ENCODE measurements at regions not wholly inside any gene's neighbourhood (a gene's known extent, or its start where the extent isn't known, plus 50 kb on each side); places are given as distances from the start of the nearest gene placed in this dataset.
"Not testable (repeated sequence)": the region's sequence is repeated elsewhere in the genome, so short reads cannot be mapped to it uniquely, and the experiment has no call there.

- DNase-seq, result no peak
Observed at GRCh38 chr15:22241451-22241850, 161.1 kb downstream of the OR4M2 start.

- DNase-seq, result not testable (repeated sequence)
Observed at GRCh38 chr15:22242311-22242710, 162.0 kb downstream of the OR4M2 start.

DNA sequence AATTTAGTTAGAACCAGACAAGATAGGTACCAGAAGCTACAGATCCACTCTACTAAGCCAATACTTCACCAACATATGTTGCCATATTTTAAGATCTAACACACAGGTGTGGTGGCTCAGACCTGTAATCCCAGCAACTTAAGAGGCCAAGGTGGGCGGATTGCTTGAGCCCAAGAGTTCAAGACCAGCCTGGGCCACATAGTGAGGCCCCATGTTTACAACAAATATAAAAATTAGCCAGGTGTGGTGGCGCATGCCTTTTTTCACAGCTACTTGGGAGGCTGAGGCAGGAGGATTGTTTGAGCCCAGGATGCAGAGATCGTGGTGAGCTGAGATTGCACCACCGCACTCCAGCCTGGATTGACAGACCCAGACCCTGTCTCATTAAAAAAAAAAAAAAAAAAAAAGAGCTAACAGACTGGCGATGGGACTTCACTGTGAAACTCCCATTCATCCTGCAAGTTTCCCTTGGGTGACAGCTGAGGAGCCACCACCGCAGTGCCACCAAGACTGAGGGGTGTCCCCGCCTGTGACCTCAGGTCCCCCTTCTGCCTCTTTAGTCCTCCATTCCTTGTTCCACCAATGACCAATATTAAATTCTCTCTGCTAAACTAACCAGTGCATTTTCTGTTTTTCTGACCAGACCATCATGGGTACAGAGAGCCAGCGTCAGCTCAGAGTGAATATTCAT is 163.3 kb downstream of the OR4M2 start:
- no peak for DNase-seq

- DNase-seq, result not testable (repeated sequence)
Observed at GRCh38 chr15:22249511-22249910, 169.2 kb downstream of the OR4M2 start.

- not testable (repeated sequence) for DNase-seq
Observed at GRCh38 chr15:22250501-22251290, 170.4 kb downstream of the OR4M2 start.

- no peak for DNase-seq
Observed at GRCh38 chr15:22251422-22251821, 171.1 kb downstream of the OR4M2 start.

DNA sequence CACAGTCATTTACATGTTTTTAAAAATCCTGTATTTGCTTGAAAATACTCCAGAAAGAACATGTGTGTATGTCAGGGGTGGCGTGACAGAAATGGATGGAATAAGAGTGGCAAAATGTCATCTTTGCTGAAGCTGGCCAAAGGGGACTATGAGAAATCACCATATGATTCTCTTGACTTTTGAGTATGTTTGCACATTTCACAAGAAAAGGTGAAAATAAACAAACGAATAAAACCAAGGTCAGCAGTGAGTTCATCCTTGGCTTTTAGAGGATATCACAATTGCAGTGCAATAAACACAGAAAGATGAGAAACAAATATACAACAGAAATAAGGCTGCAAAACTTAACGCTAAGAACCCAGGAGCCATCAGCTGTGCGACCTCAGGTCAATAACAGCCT is 171.7 kb downstream of the OR4M2 start:
- not testable (repeated sequence) for DNase-seq

DNA sequence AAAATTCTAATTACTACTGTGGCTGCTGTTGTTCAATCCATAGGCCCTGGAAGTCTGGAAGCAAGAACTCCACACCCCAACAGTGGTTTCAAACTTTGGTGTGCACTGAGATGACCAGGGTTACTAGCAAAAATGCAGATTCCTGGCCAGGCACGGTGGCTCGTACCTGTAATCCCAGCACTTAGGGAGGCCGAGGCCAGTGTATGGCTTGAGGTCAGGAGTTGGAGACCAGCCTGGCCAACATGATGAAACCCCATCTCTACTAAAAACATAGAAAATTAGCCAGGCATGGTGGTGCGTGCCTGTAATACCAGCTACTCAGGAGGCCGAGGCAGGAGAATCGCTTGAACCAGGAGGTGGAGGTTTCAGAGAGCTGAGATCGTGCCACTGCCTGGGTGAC is 172.2 kb downstream of the OR4M2 start:
- not testable (repeated sequence) for DNase-seq

GRCh38 chr15:22253002-22253675 is 172.8 kb downstream of the OR4M2 start:
- DNase-seq, result not testable (repeated sequence)

DNA sequence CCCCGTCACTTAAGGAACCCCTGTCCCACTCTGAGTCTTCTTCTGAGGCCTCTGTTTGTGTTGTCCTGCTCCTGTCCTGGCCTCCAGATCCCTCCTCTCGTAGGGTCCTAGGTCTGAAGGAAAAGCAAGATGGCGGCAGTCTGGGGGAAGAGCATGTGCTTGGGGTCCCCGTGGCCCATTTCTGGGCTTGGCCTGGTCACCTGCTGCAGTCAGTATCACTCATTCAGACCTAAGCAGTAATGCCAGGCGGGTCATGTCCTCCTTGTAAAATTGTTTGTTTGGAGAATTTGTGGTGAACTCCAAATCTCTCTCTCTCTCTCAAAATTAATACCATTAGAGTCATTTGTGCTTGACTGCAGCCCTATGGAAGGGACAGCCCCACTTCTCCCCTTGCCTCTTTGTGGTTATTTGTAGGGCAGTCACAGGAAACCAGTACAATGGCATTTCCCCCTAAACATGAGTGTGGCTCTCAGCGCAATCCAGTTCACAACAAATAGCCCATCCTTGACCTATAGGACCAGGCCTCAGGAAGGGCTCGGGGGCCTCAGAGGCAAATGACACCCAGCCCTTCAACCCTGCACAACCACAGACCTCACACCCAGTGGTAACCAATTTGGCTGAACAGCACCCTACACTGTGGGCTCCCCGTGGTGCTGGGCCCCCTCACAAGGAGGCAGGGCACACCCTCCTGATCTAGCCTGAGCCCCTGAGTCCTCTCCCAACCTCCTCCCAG is 173.5 kb downstream of the OR4M2 start:
- no peak for DNase-seq

DNA sequence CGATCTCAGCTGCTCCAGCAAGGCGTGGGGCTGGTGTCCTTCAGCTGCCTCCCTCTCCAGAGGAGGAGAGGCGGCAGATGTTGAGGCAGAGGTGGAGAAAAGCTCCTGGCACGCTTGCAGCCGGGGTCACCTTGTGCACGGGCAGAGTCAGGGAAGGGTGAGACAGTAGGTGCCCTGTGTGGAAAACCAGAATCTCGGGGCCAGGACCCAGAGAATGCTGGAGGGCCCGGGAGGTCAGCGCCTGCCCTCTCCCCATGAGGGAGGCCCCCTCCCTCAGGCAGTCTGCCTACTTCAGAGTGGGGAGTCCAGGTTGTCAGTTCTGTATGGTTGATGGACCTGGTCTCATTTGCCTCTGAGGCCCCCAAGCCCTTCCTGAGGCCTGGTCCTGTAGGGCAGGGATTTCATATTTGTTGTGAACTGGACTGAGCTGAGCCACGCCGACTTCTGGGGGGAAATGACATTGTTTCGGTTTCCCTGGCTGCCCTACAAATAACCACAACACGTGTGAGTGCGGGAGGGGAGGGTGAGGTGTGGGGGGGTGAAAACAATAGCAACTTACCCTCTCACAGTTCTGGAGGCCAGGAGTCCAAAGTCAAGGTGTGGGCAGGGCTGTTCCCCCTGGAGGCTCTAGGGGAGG is 174.2 kb downstream of the OR4M2 start:
- not testable (repeated sequence) for DNase-seq

GRCh38 chr15:22255606-22256005 is 175.3 kb downstream of the OR4M2 start:
- DNase-seq, result not testable (repeated sequence)

- not testable (repeated sequence) for DNase-seq
Observed at GRCh38 chr15:22256389-22257046, 176.2 kb downstream of the OR4M2 start.

DNA sequence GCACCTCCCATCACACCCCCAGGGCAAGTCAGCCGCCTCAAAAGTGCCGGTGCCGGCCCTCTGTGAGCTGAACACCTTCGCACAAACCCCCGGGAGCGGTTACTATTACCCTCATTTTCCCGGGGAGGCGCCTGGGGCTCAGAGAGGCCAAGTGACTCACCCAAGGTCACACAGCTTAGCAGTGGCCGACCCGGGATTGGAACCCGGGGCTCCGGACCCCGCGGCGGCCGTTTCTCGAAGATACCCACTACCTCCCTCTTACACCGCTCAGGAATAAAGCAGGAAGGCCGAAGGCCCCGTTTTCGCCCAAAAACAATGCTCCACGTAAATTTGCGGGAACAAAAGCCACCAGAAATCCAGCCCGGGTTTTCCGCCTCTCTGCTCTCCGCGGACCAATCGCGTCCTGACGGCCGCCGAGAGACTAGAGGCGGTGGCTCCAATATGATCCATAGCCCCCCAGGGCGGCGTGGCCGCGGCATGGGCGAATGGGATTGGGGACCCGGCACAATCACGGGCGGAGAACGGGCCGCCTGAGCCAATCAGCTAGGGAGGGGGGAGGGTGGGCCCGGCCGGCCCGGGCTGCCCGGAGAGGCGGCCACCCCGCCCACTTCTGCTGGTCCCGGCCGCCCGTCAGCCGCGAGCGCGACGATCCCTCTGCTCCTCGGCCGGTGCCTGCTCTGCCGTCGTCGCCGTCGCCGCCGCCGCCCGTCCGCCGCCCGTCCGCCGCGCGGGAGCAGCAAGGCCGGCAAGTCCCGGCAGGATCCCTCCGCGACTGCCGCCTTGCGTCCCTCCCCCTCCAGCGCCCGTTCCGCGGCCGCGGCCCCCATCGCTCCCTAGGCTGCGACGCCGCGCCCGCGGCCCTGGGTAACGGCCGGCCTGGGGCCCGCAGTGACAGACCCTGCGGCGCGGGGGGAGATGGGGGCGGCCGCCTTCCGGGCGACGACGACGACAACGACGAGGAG is 177.0 kb downstream of the OR4M2 start:
- DNase-seq, result peak; percentile 9

DNA sequence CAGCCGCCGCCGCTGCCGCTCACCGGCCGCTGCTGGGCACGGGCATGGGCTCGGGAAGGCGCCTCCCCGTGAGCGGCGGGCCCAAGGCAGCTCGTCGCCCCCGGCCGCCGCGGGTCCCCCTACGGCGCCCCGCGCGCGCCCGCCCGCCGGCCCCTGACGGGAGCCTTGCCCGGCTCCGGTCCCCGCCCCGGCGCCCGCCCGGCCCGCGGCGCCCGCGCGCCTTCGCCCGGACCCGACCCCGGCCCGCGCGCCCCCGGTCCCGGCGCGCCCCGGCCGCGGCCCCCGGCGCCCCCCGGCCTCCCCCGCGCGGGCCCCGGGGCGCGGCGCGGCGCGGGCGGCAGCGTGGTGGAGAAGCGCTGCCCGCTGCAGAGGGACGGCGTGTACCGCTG is 177.7 kb downstream of the OR4M2 start:
- DNase-seq, result no peak

GRCh38 chr15:22258398-22259150 is 178.2 kb downstream of the OR4M2 start:
- no peak for DNase-seq

DNA sequence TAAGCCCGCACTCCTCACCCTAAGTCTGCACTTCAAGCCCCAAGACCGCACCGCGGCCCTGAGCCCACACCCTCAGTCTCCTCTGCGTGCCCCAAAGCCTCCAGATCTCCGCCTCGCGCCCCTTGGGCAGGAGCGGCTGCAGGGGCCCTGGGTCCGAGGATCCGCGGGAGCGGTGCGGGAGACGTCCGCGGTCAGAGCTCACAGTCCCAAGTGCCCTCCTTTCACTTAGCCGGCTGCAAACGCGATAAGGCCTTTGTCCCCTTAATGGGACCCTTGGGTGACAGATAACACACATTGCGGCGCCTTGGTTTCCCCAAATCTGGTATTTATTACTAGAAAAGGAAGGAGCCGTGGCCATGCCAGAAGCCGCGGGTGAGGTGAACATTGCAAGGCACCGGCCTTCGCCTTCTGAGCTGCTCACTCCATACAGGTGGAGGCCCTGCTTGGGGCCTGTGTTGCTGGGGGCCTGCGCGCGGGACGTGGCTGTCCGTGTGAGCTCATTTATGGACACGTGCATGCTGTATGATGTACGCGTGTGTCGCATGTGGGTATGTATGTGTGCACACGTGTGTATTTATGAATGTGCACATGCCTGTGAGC is 178.9 kb downstream of the OR4M2 start:
- DNase-seq, result not testable (repeated sequence)

- no peak for DNase-seq
Observed at GRCh38 chr15:22259881-22260421, 179.6 kb downstream of the OR4M2 start.

DNA sequence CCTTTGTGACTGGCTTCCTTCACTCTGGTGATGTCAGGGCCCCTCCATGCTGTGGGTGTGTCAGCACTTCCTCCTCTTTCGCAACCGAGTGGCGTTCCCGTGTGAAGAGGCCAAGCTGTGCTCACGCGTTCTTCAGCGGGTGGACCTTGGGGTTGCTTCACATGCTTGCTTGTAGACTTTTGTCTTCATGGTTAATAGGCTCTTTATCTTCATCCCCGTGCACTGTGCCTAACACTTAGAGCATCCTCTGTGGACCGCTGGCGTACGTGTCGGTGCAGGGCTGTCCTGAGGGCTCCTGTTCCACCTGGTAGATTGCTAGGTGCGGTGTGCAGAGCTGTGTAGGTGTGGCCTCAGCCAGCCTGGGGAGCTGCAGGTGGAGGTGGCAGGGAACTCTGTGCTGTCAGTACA is 182.3 kb downstream of the OR4M2 start:
- DNase-seq, result no peak
